OCI-LY7 (cell line): ENCODE measurements at regions not wholly inside any gene's neighbourhood (a gene's known extent, or its start where the extent isn't known, plus 50 kb on each side); places are given as distances from the start of the nearest gene placed in this dataset.

Experiments
- BruUV-seq: library from RNA; stranded (reverse); fragments of 400-500 nt; replicated peaks from 2 replicates; lab custom pipeline; 2021; lab: Mats Ljungman, UMichigan
- CTCF ChIA-PET: fragments of 300-600 bp; sonication (Branson Sonifier 250); formaldehyde crosslinking; loops from one replicate; lab custom pipeline; 2022; ENCODE audit warnings: antibody characterized with exemption; ENCODE audit not compliant: unreplicated experiment; lab: Charles Lee
- POLR2A ChIA-PET: fragments of 300-600 bp; sonication (Branson Sonifier 250); formaldehyde crosslinking; loops from one replicate; lab custom pipeline; 2022; ENCODE audit warnings: antibody characterized with exemption; lab: Charles Lee
- DNase-seq: peaks from one replicate; pipeline ENCODE4 v3.0.0-alpha.2; 2015; ENCODE audit warnings: low spot score
- H2AFZ ChIP-seq: fragments of 200-600 bp; sonication (generic), shearing (Covaris generic); 2 replicates; pipeline ENCODE4 v1.6.1; 2014; ENCODE audit warnings: mild to moderate bottlenecking, antibody characterized with exemption, low read length, moderate library complexity
- H3K27ac ChIP-seq: fragments of 200-600 bp; sonication (generic); 2 replicates; pipeline ENCODE4 v1.5.1; 2014; ENCODE audit warnings: mixed run types, low read depth, mild to moderate bottlenecking, moderate library complexity, low read length, inconsistent platforms; ENCODE audit not compliant: poor library complexity, severe bottlenecking
- H3K36me3 ChIP-seq: fragments of 200-600 bp; sonication (generic); 2 replicates; pipeline ENCODE4 v1.6.1; 2014; ENCODE audit warnings: mild to moderate bottlenecking, antibody characterized with exemption, low read length, moderate library complexity, mixed read lengths; ENCODE audit not compliant: insufficient read depth
- H3K4me1 ChIP-seq: fragments of 200-600 bp; sonication (generic); 2 replicates; pipeline ENCODE4 v1.5.1; 2014; ENCODE audit warnings: mild to moderate bottlenecking, low read length; ENCODE audit not compliant: insufficient read depth, poor library complexity, severe bottlenecking
- H3K4me2 ChIP-seq: fragments of 200-600 bp; sonication (generic); 2 replicates; pipeline ENCODE4 v1.6.1; 2014; ENCODE audit warnings: mild to moderate bottlenecking, low read length
- H3K4me3 ChIP-seq: fragments of 200-600 bp; sonication (generic); 2 replicates; pipeline ENCODE4 v1.5.1; 2014; ENCODE audit warnings: mild to moderate bottlenecking, low read depth, low read length; ENCODE audit not compliant: poor library complexity, severe bottlenecking
- H3K79me2 ChIP-seq: fragments of 200-600 bp; sonication (generic); 2 replicates; pipeline ENCODE4 v1.6.1; 2016; ENCODE audit warnings: low read depth, mild to moderate bottlenecking, low read length, moderate library complexity, mixed read lengths; ENCODE audit not compliant: insufficient read depth
- H3K9me2 ChIP-seq: fragments of 200-600 bp; sonication (generic); 2 replicates; pipeline ENCODE4 v1.6.1; 2016; ENCODE audit warnings: mild to moderate bottlenecking, low read length, mixed read lengths; ENCODE audit not compliant: insufficient read depth
- H3K9me3 ChIP-seq: fragments of 200-600 bp; sonication (generic); 2 replicates; pipeline ENCODE4 v1.6.1; 2014; ENCODE audit warnings: mild to moderate bottlenecking, mixed run types, low read length, mixed read lengths
- H4K20me1 ChIP-seq: fragments of 200-600 bp; sonication (generic); 2 replicates; pipeline ENCODE4 v1.6.1; 2014; ENCODE audit warnings: mild to moderate bottlenecking, antibody characterized with exemption, low read length, moderate library complexity, mixed read lengths; ENCODE audit not compliant: insufficient read depth
- EZH2phosphoT487 ChIP-seq: fragments of 200-600 bp; sonication (generic); IDR thresholded peaks from 2 replicates; pipeline ENCODE4 v1.6.1; 2018; ENCODE audit warnings: low read depth, borderline replicate concordance, mild to moderate bottlenecking, mixed run types, antibody characterized with exemption, low read length, moderate library complexity, mixed read lengths
- intact Hi-C: fragments of 100-400 bp; cut with micrococcal nuclease; formaldehyde crosslinking; loops from one replicate; pipeline ENCODE4 v1.10.0; 2022; ENCODE audit not compliant: unreplicated experiment
- TF ChIP-seq, protein P1 (sequence below): fragments of 200-600 bp; sonication (generic); conservative IDR thresholded peaks from 2 replicates; pipeline ENCODE4 v1.5.1; 2014; ENCODE audit warnings: mild to moderate bottlenecking, antibody characterized with exemption, low read length, moderate library complexity, mixed read lengths

DNA sequence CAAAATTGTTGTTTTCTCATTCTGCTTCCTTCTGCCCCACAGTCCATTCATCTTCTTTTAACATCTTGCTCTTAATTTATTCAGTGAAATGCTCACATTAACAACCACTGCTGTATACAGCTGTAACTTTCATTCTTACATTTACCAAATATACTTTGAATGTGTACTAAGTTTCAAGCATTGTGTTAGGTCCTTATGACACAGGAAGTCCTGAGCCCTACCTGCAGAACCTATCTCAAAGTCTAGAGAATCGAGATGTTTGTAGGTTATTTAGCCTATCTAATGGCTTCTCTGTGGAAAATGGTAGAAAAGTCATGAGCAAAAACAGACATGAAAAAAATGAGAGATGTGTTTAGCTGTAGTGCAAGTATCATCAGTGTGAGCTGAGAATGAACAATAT is 117.6 kb upstream of the MGAT4C start:
- TF ChIP-seq EZH2phosphoT487 = no peak
- TF ChIP-seq, protein P1, sequence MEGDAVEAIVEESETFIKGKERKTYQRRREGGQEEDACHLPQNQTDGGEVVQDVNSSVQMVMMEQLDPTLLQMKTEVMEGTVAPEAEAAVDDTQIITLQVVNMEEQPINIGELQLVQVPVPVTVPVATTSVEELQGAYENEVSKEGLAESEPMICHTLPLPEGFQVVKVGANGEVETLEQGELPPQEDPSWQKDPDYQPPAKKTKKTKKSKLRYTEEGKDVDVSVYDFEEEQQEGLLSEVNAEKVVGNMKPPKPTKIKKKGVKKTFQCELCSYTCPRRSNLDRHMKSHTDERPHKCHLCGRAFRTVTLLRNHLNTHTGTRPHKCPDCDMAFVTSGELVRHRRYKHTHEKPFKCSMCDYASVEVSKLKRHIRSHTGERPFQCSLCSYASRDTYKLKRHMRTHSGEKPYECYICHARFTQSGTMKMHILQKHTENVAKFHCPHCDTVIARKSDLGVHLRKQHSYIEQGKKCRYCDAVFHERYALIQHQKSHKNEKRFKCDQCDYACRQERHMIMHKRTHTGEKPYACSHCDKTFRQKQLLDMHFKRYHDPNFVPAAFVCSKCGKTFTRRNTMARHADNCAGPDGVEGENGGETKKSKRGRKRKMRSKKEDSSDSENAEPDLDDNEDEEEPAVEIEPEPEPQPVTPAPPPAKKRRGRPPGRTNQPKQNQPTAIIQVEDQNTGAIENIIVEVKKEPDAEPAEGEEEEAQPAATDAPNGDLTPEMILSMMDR = no peak
- ChIA-PET CTCF (no interaction called here), POLR2A (no interaction called here)
- no peaks in the 10 kb centered on the region for H3K4me1 ChIP-seq
- no peaks in the 10 kb centered on the region for H3K9me2 ChIP-seq
- intact Hi-C loops = no loop called here
- H3K27ac ChIP-seq = no peak overlapping the region
- DNase-seq = no peak
- no peaks in the 10 kb centered on the region for H3K79me2 ChIP-seq
- H4K20me1 ChIP-seq = no peaks in the 10 kb centered on the region
- H3K4me3 ChIP-seq = no peak overlapping the region
- H2AFZ ChIP-seq = no peak overlapping the region
- no peaks in the 10 kb centered on the region for H3K9me3 ChIP-seq
- no peak overlapping the region for H3K4me2 ChIP-seq
- H3K36me3 ChIP-seq = no peaks in the 10 kb centered on the region
- no TSS peak for BruUV-seq

DNA sequence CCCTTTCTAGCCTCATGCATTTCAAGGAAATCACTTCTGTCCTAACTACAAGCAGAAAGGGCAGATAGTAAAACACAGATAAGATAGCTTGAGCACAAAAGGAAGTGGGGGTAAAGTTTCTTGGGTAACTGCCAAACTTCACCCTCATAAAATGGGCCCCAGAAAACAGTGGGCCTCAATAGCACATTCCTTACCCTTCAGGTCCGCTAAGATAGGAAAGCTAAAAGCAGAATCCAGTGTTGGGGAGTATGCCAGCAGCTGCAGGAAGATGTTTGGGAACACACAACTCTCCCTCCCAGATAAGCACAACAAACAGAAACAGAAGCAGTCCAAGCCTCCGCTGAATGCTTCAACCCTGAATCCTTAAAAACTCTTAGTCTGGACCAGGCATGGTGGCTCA is 110.9 kb upstream of the MGAT4C start:
- Histone ChIP-seq H3K9me2 (no peaks in the 10 kb centered on the region), H3K9me3 (no peaks in the 10 kb centered on the region), H3K4me2 (no peak overlapping the region), H2AFZ (no peak overlapping the region), H3K4me1 (no peaks in the 10 kb centered on the region), H3K27ac (no peak overlapping the region), H3K36me3 (no peaks in the 10 kb centered on the region), H4K20me1 (no peaks in the 10 kb centered on the region), H3K4me3 (no peak overlapping the region), H3K79me2 (no peaks in the 10 kb centered on the region)
- no peak for DNase-seq
- POLR2A ChIA-PET = no interaction called here
- CTCF ChIA-PET = no interaction called here
- BruUV-seq = no TSS peak
- intact Hi-C loops = no loop called here
- TF ChIP-seq, protein P1 = no peak
- no peak for TF ChIP-seq EZH2phosphoT487

DNA sequence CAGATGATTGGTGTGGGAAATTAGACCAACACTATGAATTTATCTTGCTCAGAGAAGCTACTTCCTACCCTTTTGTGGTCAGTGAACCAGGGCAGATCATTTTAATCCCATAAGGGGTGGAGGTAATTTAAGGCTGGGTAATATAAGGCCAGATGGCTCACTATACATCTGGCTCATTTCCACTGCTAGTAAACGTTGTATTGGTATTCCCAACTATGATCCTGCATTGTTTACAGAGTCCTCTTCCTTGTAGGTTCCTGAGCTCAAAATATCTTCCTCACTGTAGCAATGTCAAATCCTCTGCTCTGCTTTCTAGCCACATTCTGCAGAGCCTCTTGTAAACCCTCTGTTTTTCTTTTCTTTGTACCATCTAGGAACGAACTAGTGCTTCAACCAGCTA is 93.0 kb upstream of the MGAT4C start:
- no peaks in the 10 kb centered on the region for H3K9me2 ChIP-seq
- no peak overlapping the region for H3K4me3 ChIP-seq
- ChIA-PET CTCF (no interaction called here), POLR2A (no interaction called here)
- TF ChIP-seq, protein P1 = no peak
- no peak for TF ChIP-seq EZH2phosphoT487
- no peak for DNase-seq
- no peak overlapping the region for H3K4me2 ChIP-seq
- no peaks in the 10 kb centered on the region for H3K4me1 ChIP-seq
- H3K27ac ChIP-seq = no peak overlapping the region
- H4K20me1 ChIP-seq = no peaks in the 10 kb centered on the region
- no peaks in the 10 kb centered on the region for H3K9me3 ChIP-seq
- no peak overlapping the region for H2AFZ ChIP-seq
- no TSS peak for BruUV-seq
- intact Hi-C loops = no loop called here
- H3K36me3 ChIP-seq = no peaks in the 10 kb centered on the region
- H3K79me2 ChIP-seq = no peaks in the 10 kb centered on the region
